ENCODE measurements at regions not wholly inside any gene's neighbourhood (a gene's known extent, or its start where the extent isn't known, plus 50 kb on each side); places are given as distances from the start of the nearest gene placed in this dataset.

GRCh38 chrX:12042615-12043014, 95.7 kb upstream of the FRMPD4 start:
- TF ChIP-seq CTCF (IDR thresholded peaks at IDR 0.05) (no peak), POLR2A (IDR thresholded peaks at IDR 0.05) (no peak)

Measured in right lobe of liver (tissue), 4 donors.